ENCODE measurements at regions not wholly inside any gene's neighbourhood (a gene's known extent, or its start where the extent isn't known, plus 50 kb on each side); places are given as distances from the start of the nearest gene placed in this dataset.
A peak's percentile ranks its signal among the peaks of the same experiment; 100 is the strongest.

GRCh38 chr9:32698706-32699277 lies 63.3 kb upstream of the TAF1L start:
- H3K9ac ChIP-seq (ENCODE audit: extremely low read depth, low read length, poor library complexity, severe bottlenecking): no peak overlapping the region
- H3K4me1 ChIP-seq (ENCODE audit: control insufficient read depth, insufficient read depth, low read length): peaks cover 13% of the 10 kb centered on the region
- H3K36me3 Mint-ChIP-seq (ENCODE audit: low read depth): no peaks in the 10 kb centered on the region
- no peak for TF ChIP-seq CTCF (conservative IDR thresholded peaks at IDR 0.05)
- H3K4me1 Mint-ChIP-seq: peaks cover 5% of the 10 kb centered on the region
- peaks cover 27% of the 10 kb centered on the region for H3K27me3 Mint-ChIP-seq (ENCODE audit: insufficient read depth)
- no peaks in the 10 kb centered on the region for H3K9me3 ChIP-seq (ENCODE audit: control insufficient read depth, low read length)
- H3K27ac Mint-ChIP-seq: no peak overlapping the region
- DNase-seq: no peak
- no peak overlapping the region for H3K4me3 Mint-ChIP-seq
- H3K27ac ChIP-seq (ENCODE audit: low read depth, low read length): no peak overlapping the region
- 85 to 93% methylated on average over 8 to 9 of the region's 9 CpGs for WGBS, 2 experiments (ENCODE audit: insufficient coverage in 1 of 2, insufficient read length in 1 of 2)
- H3K27me3 ChIP-seq (ENCODE audit: control insufficient read depth, insufficient read depth, low read length, poor library complexity, severe bottlenecking): no peaks in the 10 kb centered on the region
- H3K9me3 Mint-ChIP-seq: peaks cover 19% of the 10 kb centered on the region
- H3K36me3 ChIP-seq (ENCODE audit: control insufficient read depth, insufficient read depth, low read length): no peaks in the 10 kb centered on the region
- peak overlapping the region; percentile 26 for H3K4me3 ChIP-seq (ENCODE audit: low read length)

GRCh38 chr9:32701321-32702022 lies 66.0 kb upstream of the TAF1L start:
- WGBS, 2 experiments (ENCODE audit: insufficient coverage in 1 of 2, insufficient read length in 1 of 2): 91 to 97% methylated on average over 3 to 5 of the region's 5 CpGs
- peaks cover 11% of the 10 kb centered on the region for H3K4me1 Mint-ChIP-seq

GRCh38 chr9:32703635-32704034 lies 68.2 kb upstream of the TAF1L start:
- no peaks in the 10 kb centered on the region for H3K9me3 Mint-ChIP-seq
- H3K4me3 Mint-ChIP-seq: no peak overlapping the region
- peak; percentile 73 for TF ChIP-seq CTCF (conservative IDR thresholded peaks at IDR 0.05)
- Histone ChIP-seq H3K27me3 (ENCODE audit: control insufficient read depth, insufficient read depth, low read length, poor library complexity, severe bottlenecking) (no peaks in the 10 kb centered on the region), H3K4me1 (ENCODE audit: control insufficient read depth, insufficient read depth, low read length) (peaks cover 8% of the 10 kb centered on the region), H3K27ac (ENCODE audit: low read depth, low read length) (no peak overlapping the region), H3K9me3 (ENCODE audit: control insufficient read depth, low read length) (no peaks in the 10 kb centered on the region), H3K9ac (ENCODE audit: extremely low read depth, low read length, poor library complexity, severe bottlenecking) (no peak overlapping the region), H3K36me3 (ENCODE audit: control insufficient read depth, insufficient read depth, low read length) (no peaks in the 10 kb centered on the region), H3K4me3 (ENCODE audit: low read length) (no peak overlapping the region)
- H3K27me3 Mint-ChIP-seq (ENCODE audit: insufficient read depth): peaks cover 23% of the 10 kb centered on the region
- H3K4me1 Mint-ChIP-seq: peaks cover 13% of the 10 kb centered on the region
- no peak overlapping the region for H3K27ac Mint-ChIP-seq
- peak; percentile 68 for DNase-seq
- no peaks in the 10 kb centered on the region for H3K36me3 Mint-ChIP-seq (ENCODE audit: low read depth)
- WGBS, 2 experiments (ENCODE audit: insufficient coverage in 1 of 2, insufficient read length in 1 of 2): 50 to 51% methylated on average over 1 to 2 of the region's 2 CpGs

More at GRCh38 chr9:32701321-32702022, 66.0 kb upstream of the TAF1L start:
- no peaks in the 10 kb centered on the region for H3K27me3 ChIP-seq (ENCODE audit: control insufficient read depth, insufficient read depth, low read length, poor library complexity, severe bottlenecking)
- Mint-ChIP-seq H3K9me3 (no peaks in the 10 kb centered on the region), H3K4me3 (no peak overlapping the region), H3K27ac (no peak overlapping the region), H3K36me3 (ENCODE audit: low read depth) (no peaks in the 10 kb centered on the region), H3K27me3 (ENCODE audit: insufficient read depth) (peaks cover 25% of the 10 kb centered on the region)
- peaks cover 17% of the 10 kb centered on the region for H3K4me1 ChIP-seq (ENCODE audit: control insufficient read depth, insufficient read depth, low read length)
- no peak overlapping the region for H3K9ac ChIP-seq (ENCODE audit: extremely low read depth, low read length, poor library complexity, severe bottlenecking)
- no peak overlapping the region for H3K27ac ChIP-seq (ENCODE audit: low read depth, low read length)
- DNase-seq: no peak
- no peaks in the 10 kb centered on the region for H3K36me3 ChIP-seq (ENCODE audit: control insufficient read depth, insufficient read depth, low read length)
- no peaks in the 10 kb centered on the region for H3K9me3 ChIP-seq (ENCODE audit: control insufficient read depth, low read length)
- no peak for TF ChIP-seq CTCF (conservative IDR thresholded peaks at IDR 0.05)
- no peak overlapping the region for H3K4me3 ChIP-seq (ENCODE audit: low read length)

All from endodermal cell (in vitro differentiated cells).